NCI-H345 treated with DMSO at 0.1 percent for 48 hours (cell line): ENCODE measurements at regions not wholly inside any gene's neighbourhood (a gene's known extent, or its start where the extent isn't known, plus 50 kb on each side); places are given as distances from the start of the nearest gene placed in this dataset.
A peak's percentile ranks its signal among the peaks of the same experiment; 100 is the strongest.

Experiments used
- DNase-seq: peaks from one replicate; lab custom pipeline; 2025; ENCODE audit not compliant: unreplicated experiment; lab: John Stamatoyannopoulos, UW

- DNase-seq: no peak
These were observed 110.4 kb upstream of the SEMA6A start for GRCh38 chr5:116685069-116685468.

- DNase-seq: no peak
These were observed 106.9 kb upstream of the SEMA6A start for GRCh38 chr5:116681334-116682013.

GRCh38 chr5:116675626-116675910 is 100.9 kb upstream of the SEMA6A start:
- no peak for DNase-seq

- peak; percentile 5 for DNase-seq
These were observed 100.4 kb upstream of the SEMA6A start for GRCh38 chr5:116674881-116675625.

GRCh38 chr5:116673453-116673852 is 98.8 kb upstream of the SEMA6A start:
- no peak for DNase-seq

- no peak for DNase-seq
These were observed 97.6 kb upstream of the SEMA6A start for GRCh38 chr5:116672203-116672602.

GRCh38 chr5:116671211-116671736 is 96.7 kb upstream of the SEMA6A start:
- no peak for DNase-seq

GRCh38 chr5:116669261-116670031 is 94.8 kb upstream of the SEMA6A start:
- no peak for DNase-seq

GRCh38 chr5:116668390-116668789 is 93.8 kb upstream of the SEMA6A start:
- no peak for DNase-seq

- DNase-seq: no peak
These were observed 92.3 kb upstream of the SEMA6A start for GRCh38 chr5:116666901-116667300.

- DNase-seq: no peak
These were observed 90.4 kb upstream of the SEMA6A start for GRCh38 chr5:116664988-116665387.

GRCh38 chr5:116663081-116663480 is 88.5 kb upstream of the SEMA6A start:
- no peak for DNase-seq

GRCh38 chr5:116661419-116661818 is 86.8 kb upstream of the SEMA6A start:
- no peak for DNase-seq

- no peak for DNase-seq
These were observed 86.3 kb upstream of the SEMA6A start for GRCh38 chr5:116660929-116661328.

GRCh38 chr5:116658830-116659229 is 84.2 kb upstream of the SEMA6A start:
- no peak for DNase-seq

- DNase-seq: no peak
These were observed 83.5 kb upstream of the SEMA6A start for GRCh38 chr5:116658141-116658540.

- no peak for DNase-seq
These were observed 80.8 kb upstream of the SEMA6A start for GRCh38 chr5:116655431-116655830.

- DNase-seq: no peak
These were observed 80.3 kb upstream of the SEMA6A start for GRCh38 chr5:116654925-116655324.

- no peak for DNase-seq
These were observed 78.3 kb upstream of the SEMA6A start for GRCh38 chr5:116652903-116653302.

- DNase-seq: peak; percentile 58
These were observed 77.6 kb upstream of the SEMA6A start for GRCh38 chr5:116652196-116652729.

- DNase-seq: no peak
These were observed 77.0 kb upstream of the SEMA6A start for GRCh38 chr5:116651653-116652052.

GRCh38 chr5:116650964-116651363 is 76.3 kb upstream of the SEMA6A start:
- DNase-seq: no peak
